Panc1 (cell line): ENCODE measurements at regions not wholly inside any gene's neighbourhood (a gene's known extent, or its start where the extent isn't known, plus 50 kb on each side); places are given as distances from the start of the nearest gene placed in this dataset.

ENCODE experiments used
- ATAC-seq: fragments of 200-7000 bp; cut with Tn5 transposase; 2 replicates; pipeline ENCODE4 v1.9.1; 2020; ENCODE audit warnings: mild to moderate bottlenecking, moderate library complexity
- BruUV-seq: library from RNA; stranded (reverse); fragments of 400-500 nt; replicated peaks from 2 replicates; lab custom pipeline; 2021; lab: Mats Ljungman, UMichigan
- CTCF ChIA-PET: fragments of 300-600 bp; sonication (Branson Sonifier 250); formaldehyde crosslinking; loops from one replicate; lab custom pipeline; 2022; ENCODE audit warnings: antibody characterized with exemption; lab: Charles Lee
- POLR2A ChIA-PET: fragments of 300-600 bp; sonication (Branson Sonifier 250); formaldehyde crosslinking; loops from one replicate; lab custom pipeline; 2022; ENCODE audit warnings: antibody characterized with exemption; lab: Charles Lee
- DNase-seq: peaks from one replicate; pipeline ENCODE4 v3.0.0-alpha.2; 2010; ENCODE audit warnings: low read depth, low spot score
- H3K27ac ChIP-seq: 2 replicates; pipeline ENCODE4 v1.5.1; 2011; ENCODE audit warnings: mild to moderate bottlenecking, low read length, inconsistent platforms
- H3K27me3 ChIP-seq: fragments of 200-500 bp; sonication (Bioruptor generic); 2 replicates; pipeline ENCODE4 v1.6.0; 2014; ENCODE audit warnings: low read length, inconsistent platforms; ENCODE audit not compliant: control insufficient read depth, insufficient read depth
- H3K36me3 ChIP-seq: fragments of 200-500 bp; sonication (Bioruptor generic); 2 replicates; pipeline ENCODE4 v1.5.1; 2014; ENCODE audit warnings: inconsistent platforms, mild to moderate bottlenecking, low read length, moderate library complexity; ENCODE audit not compliant: control insufficient read depth, insufficient read depth
- H3K4me1 ChIP-seq: 2 replicates; pipeline ENCODE4 v1.5.1; 2011; ENCODE audit warnings: inconsistent platforms, mild to moderate bottlenecking, low read length, moderate library complexity; ENCODE audit not compliant: control insufficient read depth, insufficient read depth
- H3K4me3 ChIP-seq, 2 experiments: 2 replicates each; pipeline ENCODE4 v1.5.1; 2011 to 2012; ENCODE audit warnings: low read depth in 2 of 2, low read length in 2 of 2, mild to moderate bottlenecking in 2 of 2, inconsistent platforms in 1 of 2, moderate library complexity in 1 of 2
- H3K9me3 ChIP-seq: fragments of 200-500 bp; sonication (Bioruptor generic); 2 replicates; pipeline ENCODE4 v1.5.1; 2014; ENCODE audit warnings: low read depth, mild to moderate bottlenecking, inconsistent platforms, low read length, moderate library complexity; ENCODE audit not compliant: control insufficient read depth, insufficient read depth
- POLR2AphosphoS5 ChIP-seq: IDR thresholded peaks from 2 replicates; pipeline ENCODE4 v1.6.1; 2012; ENCODE audit warnings: mild to moderate bottlenecking, low read depth, low read length, moderate library complexity
- SIN3A ChIP-seq: IDR thresholded peaks from 2 replicates; pipeline ENCODE4 v1.6.1; 2012; ENCODE audit warnings: low read depth, mild to moderate bottlenecking, low read length, moderate library complexity, borderline replicate concordance; ENCODE audit not compliant: insufficient read depth
- TCF7L2 ChIP-seq: IDR thresholded peaks from 2 replicates; pipeline ENCODE4 v1.6.1; 2011; ENCODE audit warnings: mild to moderate bottlenecking, low read depth, low read length, inconsistent platforms
- in situ Hi-C: cut with HindIII; loops from 2 replicates; pipeline ENCODE4 v1.10.0; 2016; ENCODE audit warnings: low sequenced_read_pairs, low pct_unique_long_range_greater_than_20kb
- intact Hi-C: fragments of 100-400 bp; cut with micrococcal nuclease; formaldehyde crosslinking; loops from one replicate; pipeline ENCODE4 v1.10.0; 2022; ENCODE audit not compliant: unreplicated experiment
- TF ChIP-seq, protein P1 (sequence below), 2 experiments: IDR thresholded peaks; 2 replicates each; pipeline ENCODE4 v1.6.1; 2011 to 2012; ENCODE audit warnings: low read depth in 2 of 2, control low read depth in 1 of 2, low read length in 1 of 2, mild to moderate bottlenecking in 1 of 2, moderate library complexity in 1 of 2; ENCODE audit not compliant: insufficient read depth in 1 of 2
- TF ChIP-seq, protein P2 (sequence below): fragments of 450-650 bp; IDR thresholded peaks from 2 replicates; pipeline ENCODE4 v1.5.1; 2017; ENCODE audit warnings: mild to moderate bottlenecking

DNA sequence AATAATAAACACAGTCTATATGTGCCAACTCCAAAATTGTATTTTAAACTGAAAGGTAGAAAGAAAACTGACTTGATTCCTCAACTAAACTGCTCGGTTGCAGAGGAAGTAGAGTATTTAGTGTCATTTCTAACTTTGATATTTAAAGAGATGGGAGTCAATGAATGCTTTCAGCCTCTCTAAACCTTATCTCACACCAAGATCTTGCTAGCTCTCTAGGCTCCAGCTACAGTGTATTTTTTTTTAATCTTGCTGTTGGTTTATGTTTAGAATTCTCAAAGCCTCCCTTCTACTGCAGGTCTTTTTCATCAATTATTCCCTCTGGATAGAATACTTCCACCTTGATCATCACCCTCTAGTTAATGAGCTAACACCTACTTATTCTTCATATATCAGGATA lies 419.4 kb upstream of the ZNF462 start:
- Histone ChIP-seq H3K36me3 (no peaks in the 10 kb centered on the region), H3K4me1 (no peaks in the 10 kb centered on the region), H3K4me3 (no peak overlapping the region), H3K27me3 (no peaks in the 10 kb centered on the region), H3K27ac (no peak overlapping the region), H3K9me3 (no peaks in the 10 kb centered on the region)
- in situ Hi-C loops (no loop called here), intact Hi-C loops (no loop called here)
- DNase-seq (no peak), ATAC-seq (no peak)
- ChIA-PET CTCF (no interaction called here), POLR2A (no interaction called here)
- TF ChIP-seq, protein P1, sequence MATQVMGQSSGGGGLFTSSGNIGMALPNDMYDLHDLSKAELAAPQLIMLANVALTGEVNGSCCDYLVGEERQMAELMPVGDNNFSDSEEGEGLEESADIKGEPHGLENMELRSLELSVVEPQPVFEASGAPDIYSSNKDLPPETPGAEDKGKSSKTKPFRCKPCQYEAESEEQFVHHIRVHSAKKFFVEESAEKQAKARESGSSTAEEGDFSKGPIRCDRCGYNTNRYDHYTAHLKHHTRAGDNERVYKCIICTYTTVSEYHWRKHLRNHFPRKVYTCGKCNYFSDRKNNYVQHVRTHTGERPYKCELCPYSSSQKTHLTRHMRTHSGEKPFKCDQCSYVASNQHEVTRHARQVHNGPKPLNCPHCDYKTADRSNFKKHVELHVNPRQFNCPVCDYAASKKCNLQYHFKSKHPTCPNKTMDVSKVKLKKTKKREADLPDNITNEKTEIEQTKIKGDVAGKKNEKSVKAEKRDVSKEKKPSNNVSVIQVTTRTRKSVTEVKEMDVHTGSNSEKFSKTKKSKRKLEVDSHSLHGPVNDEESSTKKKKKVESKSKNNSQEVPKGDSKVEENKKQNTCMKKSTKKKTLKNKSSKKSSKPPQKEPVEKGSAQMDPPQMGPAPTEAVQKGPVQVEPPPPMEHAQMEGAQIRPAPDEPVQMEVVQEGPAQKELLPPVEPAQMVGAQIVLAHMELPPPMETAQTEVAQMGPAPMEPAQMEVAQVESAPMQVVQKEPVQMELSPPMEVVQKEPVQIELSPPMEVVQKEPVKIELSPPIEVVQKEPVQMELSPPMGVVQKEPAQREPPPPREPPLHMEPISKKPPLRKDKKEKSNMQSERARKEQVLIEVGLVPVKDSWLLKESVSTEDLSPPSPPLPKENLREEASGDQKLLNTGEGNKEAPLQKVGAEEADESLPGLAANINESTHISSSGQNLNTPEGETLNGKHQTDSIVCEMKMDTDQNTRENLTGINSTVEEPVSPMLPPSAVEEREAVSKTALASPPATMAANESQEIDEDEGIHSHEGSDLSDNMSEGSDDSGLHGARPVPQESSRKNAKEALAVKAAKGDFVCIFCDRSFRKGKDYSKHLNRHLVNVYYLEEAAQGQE (IDR thresholded peaks at IDR 0.05; ENCODE audit: insufficient read depth in 1 of 2, low read depth in 2 of 2, low read length in 1 of 2): no peak
- no peak for TF ChIP-seq POLR2AphosphoS5
- TF ChIP-seq SIN3A: no peak
- BruUV-seq: no TSS peak

DNA sequence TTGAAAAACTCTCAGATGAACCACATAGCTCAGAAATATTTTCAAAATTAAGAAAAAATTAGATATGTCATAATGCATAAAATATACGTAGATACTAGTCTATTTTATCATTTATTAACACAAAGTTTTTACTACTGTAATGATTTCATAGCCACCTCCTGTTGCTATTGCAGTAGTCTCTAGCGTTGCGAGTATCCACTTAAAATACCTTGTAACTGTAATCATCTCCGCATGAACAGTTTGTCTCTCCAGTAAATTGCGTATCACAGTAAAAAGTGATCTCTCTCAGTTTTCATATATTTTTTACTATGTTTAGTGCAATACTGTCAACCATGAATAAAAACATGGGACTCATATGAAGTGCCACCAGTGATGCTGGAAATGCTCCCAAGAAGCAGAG lies 417.9 kb upstream of the ZNF462 start:
- Histone ChIP-seq H3K36me3 (no peaks in the 10 kb centered on the region), H3K27me3 (no peaks in the 10 kb centered on the region), H3K27ac (no peak overlapping the region), H3K4me1 (no peaks in the 10 kb centered on the region), H3K4me3 (no peak overlapping the region), H3K9me3 (no peaks in the 10 kb centered on the region)
- TF ChIP-seq SIN3A: no peak
- TF ChIP-seq, protein P2, sequence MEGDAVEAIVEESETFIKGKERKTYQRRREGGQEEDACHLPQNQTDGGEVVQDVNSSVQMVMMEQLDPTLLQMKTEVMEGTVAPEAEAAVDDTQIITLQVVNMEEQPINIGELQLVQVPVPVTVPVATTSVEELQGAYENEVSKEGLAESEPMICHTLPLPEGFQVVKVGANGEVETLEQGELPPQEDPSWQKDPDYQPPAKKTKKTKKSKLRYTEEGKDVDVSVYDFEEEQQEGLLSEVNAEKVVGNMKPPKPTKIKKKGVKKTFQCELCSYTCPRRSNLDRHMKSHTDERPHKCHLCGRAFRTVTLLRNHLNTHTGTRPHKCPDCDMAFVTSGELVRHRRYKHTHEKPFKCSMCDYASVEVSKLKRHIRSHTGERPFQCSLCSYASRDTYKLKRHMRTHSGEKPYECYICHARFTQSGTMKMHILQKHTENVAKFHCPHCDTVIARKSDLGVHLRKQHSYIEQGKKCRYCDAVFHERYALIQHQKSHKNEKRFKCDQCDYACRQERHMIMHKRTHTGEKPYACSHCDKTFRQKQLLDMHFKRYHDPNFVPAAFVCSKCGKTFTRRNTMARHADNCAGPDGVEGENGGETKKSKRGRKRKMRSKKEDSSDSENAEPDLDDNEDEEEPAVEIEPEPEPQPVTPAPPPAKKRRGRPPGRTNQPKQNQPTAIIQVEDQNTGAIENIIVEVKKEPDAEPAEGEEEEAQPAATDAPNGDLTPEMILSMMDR: no peak
- in situ Hi-C loops: no loop called here
- ATAC-seq (no peak), DNase-seq (no peak)
- CTCF ChIA-PET: no interaction called here
- no TSS peak for BruUV-seq
- POLR2A ChIA-PET: no interaction called here
- intact Hi-C loops: no loop called here

DNA sequence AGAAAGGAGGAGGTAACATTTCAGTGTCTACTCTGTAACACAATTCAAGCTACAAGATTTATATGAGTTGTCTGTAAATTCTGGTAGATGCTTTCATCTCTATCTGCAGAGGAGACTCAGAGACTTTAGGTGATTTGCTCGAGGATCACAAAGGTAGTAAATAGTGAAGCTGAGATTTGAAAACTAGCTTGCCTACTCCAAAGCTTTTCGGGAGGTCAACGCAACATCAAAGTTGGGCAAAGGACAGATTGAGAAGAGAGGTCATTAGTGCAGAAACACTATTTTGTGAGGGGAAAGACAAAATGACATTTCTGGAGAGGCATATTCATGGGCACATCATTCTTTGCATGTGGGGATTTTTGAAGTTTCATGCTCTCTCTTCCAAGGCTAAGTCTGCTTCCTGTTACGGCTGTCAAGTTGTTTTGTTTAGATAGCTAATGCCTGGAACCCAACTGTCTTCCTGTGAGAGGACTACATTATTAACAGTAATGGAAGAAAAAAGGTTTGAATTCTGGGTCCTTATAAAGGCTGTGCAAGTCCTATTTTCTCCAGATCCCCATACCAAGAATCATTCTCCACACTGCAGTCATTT lies 413.5 kb upstream of the ZNF462 start:
- Histone ChIP-seq H3K4me3 (no peak overlapping the region), H3K27ac (no peak overlapping the region), H3K27me3 (no peaks in the 10 kb centered on the region), H3K4me1 (no peaks in the 10 kb centered on the region), H3K36me3 (no peaks in the 10 kb centered on the region), H3K9me3 (no peaks in the 10 kb centered on the region)
- intact Hi-C loops (no loop called here), in situ Hi-C loops (no loop called here)
- DNase-seq (no peak), ATAC-seq (no peak)
- no TSS peak for BruUV-seq
- ChIA-PET CTCF (no interaction called here), POLR2A (interaction anchor here (0.7 kb wide), 1 partner anchor 492 kb away, joined by 4 read pairs; no protein-coding TSS in a partner anchor)
- TF ChIP-seq, protein P2: no peak
- TF ChIP-seq SIN3A (no peak), POLR2AphosphoS5 (no peak), TCF7L2 (no peak)
- TF ChIP-seq, protein P1 (IDR thresholded peaks at IDR 0.05; ENCODE audit: insufficient read depth in 1 of 2, low read depth in 2 of 2, low read length in 1 of 2): no peak
